ENCODE measurements at regions not wholly inside any gene's neighbourhood (a gene's known extent, or its start where the extent isn't known, plus 50 kb on each side); places are given as distances from the start of the nearest gene placed in this dataset.

DNA sequence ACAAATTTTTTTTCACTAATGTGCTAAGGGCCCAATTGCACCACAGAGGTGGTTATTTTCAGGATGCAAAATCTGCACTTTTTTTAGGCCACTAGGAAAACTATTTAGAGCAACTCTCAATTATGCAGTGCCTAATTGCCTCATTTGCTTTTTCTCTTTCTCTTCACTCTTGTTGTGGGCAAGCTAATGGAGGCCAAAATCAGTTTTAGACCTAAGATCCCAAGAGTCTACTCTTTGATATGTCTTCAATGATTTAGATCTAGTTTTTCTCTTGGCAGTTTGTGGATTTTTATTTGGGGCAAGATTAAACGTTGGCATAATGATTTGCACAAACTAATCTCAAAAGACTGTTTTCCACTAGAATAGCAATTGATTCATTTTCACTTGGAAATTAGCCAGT is 1996.9 kb downstream of the LRRC4C start:
- ChIA-PET POLR2A (no interaction called here), CTCF (no interaction called here)
- TF ChIP-seq, protein P1, sequence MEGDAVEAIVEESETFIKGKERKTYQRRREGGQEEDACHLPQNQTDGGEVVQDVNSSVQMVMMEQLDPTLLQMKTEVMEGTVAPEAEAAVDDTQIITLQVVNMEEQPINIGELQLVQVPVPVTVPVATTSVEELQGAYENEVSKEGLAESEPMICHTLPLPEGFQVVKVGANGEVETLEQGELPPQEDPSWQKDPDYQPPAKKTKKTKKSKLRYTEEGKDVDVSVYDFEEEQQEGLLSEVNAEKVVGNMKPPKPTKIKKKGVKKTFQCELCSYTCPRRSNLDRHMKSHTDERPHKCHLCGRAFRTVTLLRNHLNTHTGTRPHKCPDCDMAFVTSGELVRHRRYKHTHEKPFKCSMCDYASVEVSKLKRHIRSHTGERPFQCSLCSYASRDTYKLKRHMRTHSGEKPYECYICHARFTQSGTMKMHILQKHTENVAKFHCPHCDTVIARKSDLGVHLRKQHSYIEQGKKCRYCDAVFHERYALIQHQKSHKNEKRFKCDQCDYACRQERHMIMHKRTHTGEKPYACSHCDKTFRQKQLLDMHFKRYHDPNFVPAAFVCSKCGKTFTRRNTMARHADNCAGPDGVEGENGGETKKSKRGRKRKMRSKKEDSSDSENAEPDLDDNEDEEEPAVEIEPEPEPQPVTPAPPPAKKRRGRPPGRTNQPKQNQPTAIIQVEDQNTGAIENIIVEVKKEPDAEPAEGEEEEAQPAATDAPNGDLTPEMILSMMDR (IDR thresholded peaks at IDR 0.05; ENCODE audit: control extremely low read depth, extremely low read depth, low read depth, missing control alignments): no peak
- no peak for DNase-seq (ENCODE audit: extremely low spot score)

DNA sequence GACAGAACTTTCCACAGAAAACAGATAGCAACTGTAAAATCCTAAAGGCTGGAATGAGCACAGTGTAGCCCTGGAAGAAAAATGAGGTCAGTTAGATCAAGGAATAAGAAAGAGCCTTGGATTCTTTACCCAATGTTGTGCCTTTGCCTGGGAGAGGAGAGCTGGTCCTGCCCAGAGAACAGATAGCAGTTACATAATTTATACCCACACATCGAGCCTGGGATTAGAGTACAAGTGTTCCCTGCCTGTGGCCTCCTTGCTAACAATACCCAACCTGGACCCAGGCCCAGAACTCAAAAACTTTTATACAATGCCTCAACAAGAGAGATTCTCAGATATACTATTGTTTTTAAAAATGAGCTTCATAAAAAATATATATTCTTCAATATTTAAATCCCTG is 1998.4 kb downstream of the LRRC4C start:
- DNase-seq (ENCODE audit: extremely low spot score): no peak
- TF ChIP-seq, protein P1 (IDR thresholded peaks at IDR 0.05; ENCODE audit: control extremely low read depth, extremely low read depth, low read depth, missing control alignments): no peak
- ChIA-PET CTCF (no interaction called here), POLR2A (no interaction called here)

DNA sequence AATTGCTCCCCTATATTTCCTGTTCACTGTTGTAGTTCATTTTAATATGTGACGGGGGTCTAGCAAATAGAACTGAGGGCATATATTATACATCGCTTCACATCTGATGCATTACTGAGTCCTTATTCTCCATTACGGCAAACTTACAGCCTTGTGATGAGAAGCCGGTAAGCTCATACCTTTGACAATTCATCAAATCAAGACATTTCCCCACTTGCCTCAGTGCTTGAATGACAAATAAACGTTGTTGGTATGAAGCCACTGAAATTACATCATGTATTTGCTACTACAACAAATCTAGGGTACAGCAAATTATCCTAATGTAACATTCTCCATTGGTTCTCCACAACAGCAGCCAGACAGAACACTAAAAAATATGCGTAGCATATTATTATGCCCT is 1999.8 kb downstream of the LRRC4C start:
- TF ChIP-seq, protein P1 (IDR thresholded peaks at IDR 0.05; ENCODE audit: control extremely low read depth, extremely low read depth, low read depth, missing control alignments): no peak
- DNase-seq (ENCODE audit: extremely low spot score): no peak
- ChIA-PET POLR2A (no interaction called here), CTCF (no interaction called here)

DNA sequence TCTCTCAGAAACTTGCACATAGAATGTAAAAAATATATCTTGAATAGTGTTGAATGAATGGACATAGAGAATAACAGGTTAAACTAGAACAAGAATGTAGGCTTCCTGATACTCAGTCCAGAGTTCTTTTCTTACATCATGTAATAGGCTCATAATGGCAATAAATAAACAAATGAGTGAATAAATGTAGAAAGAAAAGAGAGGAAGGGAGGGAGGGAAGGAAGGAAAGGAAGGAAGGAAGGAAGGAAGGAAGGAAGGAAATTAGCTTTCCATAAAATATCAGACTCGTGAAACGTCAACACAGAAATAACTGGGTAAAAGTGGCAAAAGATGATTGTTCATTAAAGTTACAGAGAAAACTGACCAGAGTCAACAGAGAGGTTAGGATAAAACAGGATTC is 2001.0 kb downstream of the LRRC4C start:
- CTCF ChIA-PET: interaction anchor here (0.9 kb wide), 1 partner anchor 10 kb away, joined by 3 read pairs; no protein-coding TSS in a partner anchor
- POLR2A ChIA-PET: no interaction called here
- TF ChIP-seq, protein P1 (IDR thresholded peaks at IDR 0.05; ENCODE audit: control extremely low read depth, extremely low read depth, low read depth, missing control alignments): no peak
- no peak for DNase-seq (ENCODE audit: extremely low spot score)

DNA sequence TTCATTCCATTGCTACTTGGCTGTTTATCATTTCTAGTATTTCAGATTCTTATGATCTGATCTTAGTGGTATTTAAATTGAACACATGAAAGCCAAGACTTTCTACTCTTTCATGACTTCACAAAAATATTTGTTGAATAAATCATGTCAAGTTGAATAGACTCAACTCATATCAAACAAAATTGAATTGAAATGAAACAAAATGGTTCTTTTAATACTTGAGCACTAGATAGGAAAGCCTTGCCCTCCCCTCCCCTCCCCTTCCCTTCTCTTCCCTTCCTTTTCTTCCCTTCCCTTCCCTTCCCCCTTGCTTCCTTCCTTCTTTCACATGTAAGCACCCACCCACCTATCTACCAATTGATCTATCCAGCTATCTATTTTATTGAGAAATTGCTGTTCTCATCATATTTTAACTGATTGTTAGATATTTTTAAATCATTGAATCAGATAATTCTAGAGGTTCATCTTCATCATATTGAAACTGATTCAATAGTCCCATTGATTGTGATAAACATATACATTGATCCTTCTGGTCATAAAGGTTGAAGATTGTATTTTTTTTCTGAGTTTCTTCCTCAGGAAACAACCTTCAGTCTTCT is 2015.9 kb downstream of the LRRC4C start:
- ChIA-PET CTCF (no interaction called here), POLR2A (no interaction called here)
- no peak for DNase-seq (ENCODE audit: extremely low spot score)
- TF ChIP-seq, protein P1 (IDR thresholded peaks at IDR 0.05; ENCODE audit: control extremely low read depth, extremely low read depth, low read depth, missing control alignments): no peak

DNA sequence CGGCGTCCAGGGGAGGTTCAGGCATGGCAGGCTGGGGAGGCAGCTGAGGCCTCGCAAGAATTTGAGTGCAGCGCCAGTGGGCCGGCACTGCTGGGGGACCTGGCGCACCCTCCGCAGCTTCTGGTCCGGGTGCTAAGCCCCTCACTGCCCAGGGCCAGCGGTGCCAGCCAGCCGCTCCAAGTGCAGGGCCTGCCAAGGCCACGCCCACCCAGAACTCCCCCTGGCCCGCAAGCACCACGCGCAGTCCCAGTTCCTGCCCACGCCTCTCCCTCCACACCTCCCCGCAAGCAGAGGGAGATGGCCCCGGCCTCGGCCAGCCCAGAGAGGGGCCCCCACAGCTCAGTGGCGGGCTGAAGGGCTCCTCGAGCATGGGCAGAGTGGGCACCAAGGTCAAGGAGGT is 2017.3 kb downstream of the LRRC4C start:
- POLR2A ChIA-PET: no interaction called here
- TF ChIP-seq, protein P1 (IDR thresholded peaks at IDR 0.05; ENCODE audit: control extremely low read depth, extremely low read depth, low read depth, missing control alignments): no peak
- CTCF ChIA-PET: no interaction called here

GRCh38 chr11:39435641-39436040 is 2023.8 kb downstream of the LRRC4C start:
- TF ChIP-seq, protein P1 (IDR thresholded peaks at IDR 0.05; ENCODE audit: control extremely low read depth, extremely low read depth, low read depth, missing control alignments): no peak
- ChIA-PET POLR2A (no interaction called here), CTCF (no interaction called here)
- no peak for DNase-seq (ENCODE audit: extremely low spot score)

More for the DNA sequence above, 2017.3 kb downstream of the LRRC4C start:
- no peak for DNase-seq (ENCODE audit: extremely low spot score)

Measured in GM10248 (cell line).